ENCODE measurements at regions not wholly inside any gene's neighbourhood (a gene's known extent, or its start where the extent isn't known, plus 50 kb on each side); places are given as distances from the start of the nearest gene placed in this dataset.

DNA sequence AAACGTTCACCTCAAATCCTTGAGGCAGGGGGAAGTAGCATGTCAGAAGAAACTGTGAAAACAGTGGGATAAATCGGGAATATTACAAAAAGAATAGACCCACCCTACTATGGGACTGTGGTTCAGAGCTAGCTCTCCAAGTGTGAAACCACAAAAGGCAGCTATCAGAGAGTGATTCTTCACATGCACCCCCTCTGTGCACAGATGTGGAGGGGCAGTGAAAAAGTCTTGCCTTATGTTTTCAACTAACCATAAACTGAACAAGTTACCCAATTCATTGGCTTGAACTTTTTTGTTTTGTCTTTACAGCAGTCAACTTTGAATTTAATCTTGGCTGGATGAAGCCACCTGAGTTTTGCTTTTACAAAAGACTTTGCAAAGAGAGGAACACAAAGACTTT lies 98.8 kb upstream of the NR4A3 start:
- peak; percentile 21 for DNase-seq

DNA sequence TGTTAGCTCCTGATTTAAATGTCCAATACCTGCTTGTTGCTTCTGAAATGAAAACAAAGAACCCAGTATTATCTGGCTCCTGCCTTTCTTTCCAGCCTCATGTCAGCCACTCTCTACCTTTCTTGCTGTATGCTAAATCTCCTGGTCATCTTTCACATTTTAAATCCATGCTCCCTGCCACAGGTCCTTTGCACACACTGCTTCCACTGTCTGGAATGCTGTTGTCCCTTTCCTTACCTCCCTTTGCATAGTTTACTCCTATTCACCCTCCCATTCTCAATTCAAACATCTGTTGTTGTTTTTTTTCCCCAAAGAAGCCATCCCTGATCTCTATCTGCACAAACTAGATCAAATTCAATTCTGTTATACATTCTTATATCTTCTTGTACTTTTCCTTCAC lies 97.0 kb upstream of the NR4A3 start:
- no peak for DNase-seq

DNA sequence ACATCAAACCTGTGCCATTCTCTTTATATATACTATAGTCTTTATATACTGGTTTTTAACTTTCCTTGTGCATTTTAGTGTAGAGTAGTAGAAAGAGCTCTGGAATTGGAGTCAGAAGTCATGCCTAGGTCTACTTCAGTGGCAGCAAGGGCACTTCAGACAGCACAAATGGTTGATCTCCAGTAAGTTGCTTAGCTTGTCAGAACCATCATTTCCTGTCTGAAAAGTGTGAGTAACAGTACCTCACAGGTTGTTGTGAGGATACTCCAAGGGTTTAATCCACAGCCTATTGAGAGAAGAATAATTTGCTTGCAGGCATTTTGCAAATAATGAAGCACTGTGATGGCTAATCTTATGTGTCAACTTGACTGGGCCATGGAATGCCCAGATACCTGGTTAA lies 95.8 kb upstream of the NR4A3 start:
- DNase-seq = no peak

DNA sequence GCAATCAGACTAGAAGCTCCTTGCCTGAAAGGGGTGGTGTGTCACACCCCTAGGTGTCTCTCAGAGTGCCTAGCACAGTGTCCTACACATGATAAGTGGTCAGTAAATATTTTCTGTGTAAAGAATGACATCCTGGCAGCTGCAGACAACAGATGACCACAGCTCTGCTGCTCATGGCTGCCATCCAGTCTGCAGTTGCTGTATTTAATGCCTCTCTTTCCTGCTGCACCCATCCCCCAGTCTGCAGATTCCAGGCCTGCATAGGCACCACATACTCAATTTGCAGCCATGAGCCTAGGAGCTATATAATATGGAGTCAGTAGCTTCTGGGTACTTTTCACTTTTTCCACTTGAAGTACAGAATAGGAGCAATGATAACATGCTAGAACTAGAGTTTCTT lies 94.9 kb upstream of the NR4A3 start:
- no peak for DNase-seq

DNA sequence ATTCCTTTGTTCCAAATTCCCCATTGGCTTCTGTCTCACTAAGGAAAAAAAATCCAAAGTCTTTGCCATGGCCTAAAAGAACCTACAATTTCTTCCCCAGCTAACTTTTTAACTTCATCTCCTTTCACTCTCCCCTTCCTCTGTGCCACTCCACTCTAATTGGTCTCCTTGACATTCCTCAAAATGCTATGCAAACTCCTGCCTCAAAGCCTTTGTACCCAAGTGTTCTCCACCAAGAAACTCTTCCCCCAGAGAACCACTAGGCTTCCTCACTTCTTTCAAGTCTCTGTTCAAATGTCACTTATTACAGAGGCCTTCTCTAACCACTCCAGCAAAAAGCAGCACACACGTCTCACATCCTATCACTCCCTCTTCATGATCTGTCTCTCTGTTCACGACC lies 91.6 kb upstream of the NR4A3 start:
- no peak for DNase-seq

DNA sequence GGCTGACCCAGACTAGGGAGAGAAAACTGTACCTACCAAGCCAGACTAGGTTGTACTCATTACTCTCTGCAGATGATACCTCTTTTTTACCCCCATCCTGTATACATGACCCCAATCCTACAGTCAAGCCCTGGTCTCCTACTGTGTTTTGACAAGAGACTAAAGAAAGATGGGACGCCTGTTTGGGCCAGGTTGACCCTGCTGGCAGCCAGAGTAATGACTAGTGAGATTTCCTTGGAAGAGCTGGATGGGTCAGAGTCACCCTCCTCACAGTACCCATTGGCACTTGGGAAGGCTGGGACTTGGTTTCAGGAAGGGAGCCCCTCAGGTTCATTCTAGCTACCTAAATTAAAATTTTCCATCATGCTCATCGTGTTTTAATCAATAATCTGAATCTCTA lies 89.7 kb upstream of the NR4A3 start:
- DNase-seq = no peak

DNA sequence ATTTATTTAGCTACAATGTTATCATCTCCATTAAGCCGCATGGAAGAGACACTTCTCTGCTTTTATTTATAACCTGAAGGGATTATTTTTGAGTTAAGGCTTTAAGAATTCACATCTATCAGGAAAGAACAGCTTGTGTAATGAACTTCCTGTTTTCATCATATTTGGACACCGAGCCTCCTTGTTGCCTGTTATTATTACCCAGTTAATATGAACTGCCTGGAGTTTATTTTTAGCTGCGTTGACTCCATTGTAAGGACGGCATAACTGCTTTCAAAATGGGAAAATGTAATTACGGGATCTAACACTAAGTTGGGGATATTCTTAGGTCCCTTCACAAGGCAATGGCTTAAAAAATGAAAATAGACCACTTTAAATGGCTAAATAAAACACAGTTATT lies 89.0 kb upstream of the NR4A3 start:
- no peak for DNase-seq

DNA sequence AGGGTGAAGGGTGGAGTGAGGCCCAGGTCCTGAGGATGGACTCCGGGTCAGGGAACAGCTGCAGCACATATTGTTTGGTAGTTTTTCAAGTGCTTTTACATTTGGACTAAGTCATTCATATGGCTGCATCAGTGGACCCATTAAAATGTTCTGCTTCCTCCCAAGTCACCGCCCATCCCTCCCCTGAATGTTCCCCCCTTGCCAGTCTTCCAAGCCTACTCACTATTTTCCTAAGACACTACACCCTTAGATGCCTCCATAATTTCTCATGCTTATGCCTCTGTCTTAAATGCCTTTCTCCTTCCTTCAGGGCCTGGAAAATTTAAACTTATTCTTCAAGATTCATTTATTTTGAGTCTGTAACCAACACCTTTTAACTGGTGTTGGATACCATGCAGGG lies 86.6 kb upstream of the NR4A3 start:
- no peak for DNase-seq

DNA sequence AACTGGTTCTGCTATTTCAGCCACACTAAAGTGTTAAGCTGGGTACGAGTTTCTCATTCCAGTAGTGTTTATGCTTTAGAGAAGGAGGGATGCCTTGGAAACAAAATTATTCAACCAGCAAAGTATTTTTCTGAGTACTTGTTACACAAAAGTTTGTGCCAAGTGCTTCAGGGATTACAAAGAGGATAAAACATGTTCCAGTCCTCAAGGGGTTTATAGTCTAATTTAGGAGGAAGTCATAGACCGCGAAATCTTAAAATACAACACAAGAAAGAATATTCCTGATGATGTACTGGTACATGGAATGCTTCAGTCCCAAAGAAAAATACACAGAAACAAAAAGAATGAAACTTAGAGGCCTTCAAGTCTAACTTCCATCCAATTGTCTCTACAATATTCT lies 85.4 kb upstream of the NR4A3 start:
- DNase-seq = no peak

DNA sequence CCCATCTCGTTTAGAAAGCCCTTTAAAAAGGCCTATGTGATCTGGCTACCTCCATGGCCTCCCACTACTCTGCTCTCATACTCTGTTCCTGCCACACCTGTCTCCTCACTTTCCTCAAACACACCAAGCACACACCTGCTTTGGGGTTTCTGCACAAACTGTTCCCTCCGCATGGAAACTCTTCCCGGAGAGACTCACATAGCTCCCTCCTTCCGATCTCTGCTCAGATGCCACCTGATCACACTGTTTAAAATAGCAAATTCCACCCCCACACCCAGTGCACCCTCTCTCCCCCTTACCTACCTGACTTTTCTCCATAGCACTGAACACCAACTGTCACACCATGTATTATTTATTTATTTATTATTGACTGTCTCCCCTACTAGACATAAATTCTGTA lies 84.0 kb upstream of the NR4A3 start:
- no peak for DNase-seq

DNA sequence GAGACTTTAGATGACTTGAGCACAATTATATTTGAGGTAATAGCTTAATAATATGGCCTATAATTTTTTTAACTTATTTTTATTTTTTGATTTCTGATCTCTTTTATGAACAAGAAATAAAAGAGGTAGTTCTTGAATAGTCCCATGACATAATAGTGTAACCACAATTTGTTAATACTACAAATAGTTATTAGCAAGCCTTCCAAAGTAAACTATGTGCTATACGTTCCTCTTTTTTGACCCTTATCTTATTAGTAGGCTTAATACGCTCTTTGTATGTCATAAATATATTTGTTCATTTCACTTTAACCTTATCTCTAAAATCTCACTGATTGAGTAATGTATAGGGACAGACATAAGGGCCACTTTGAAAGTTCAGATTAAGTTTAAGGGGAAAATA lies 78.7 kb upstream of the NR4A3 start:
- no peak for DNase-seq

DNA sequence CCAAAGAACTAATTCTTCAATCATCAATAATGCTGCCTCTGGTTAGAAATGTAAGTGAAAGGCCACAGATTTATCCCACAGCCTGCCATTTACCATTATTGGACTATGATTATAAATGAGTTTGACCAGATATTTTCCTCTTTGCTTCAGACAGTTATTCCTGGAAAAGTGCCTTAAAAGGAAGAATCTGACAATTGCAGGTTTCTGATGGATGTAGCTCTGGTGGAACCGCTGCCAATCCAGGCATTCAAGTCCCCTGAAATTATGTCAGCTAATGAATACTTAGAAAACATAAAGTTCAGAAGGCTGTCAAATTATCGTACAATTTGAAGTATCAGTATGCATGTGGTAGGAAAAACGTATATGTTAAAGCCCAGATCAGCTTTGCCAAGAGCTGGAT lies 78.2 kb upstream of the NR4A3 start:
- DNase-seq = no peak

DNA sequence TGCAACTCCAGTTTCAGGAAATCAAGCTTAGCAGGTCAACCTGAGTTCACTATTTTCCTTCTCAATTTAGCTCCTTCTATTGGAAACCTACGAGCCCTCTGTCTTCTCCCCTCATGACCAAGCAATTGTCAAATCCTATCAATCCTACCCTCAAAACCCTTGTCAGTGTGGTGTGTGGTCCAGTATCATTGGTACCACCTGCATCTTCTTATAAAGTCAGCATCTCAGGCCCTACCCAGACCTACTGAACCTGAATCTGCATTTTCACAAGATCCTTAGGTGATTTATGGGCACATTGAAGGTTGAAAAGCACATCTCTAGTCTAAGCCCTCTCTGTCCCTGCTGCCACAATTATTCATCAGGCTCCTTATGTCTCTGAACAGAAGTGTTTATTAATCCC lies 77.6 kb upstream of the NR4A3 start:
- DNase-seq = no peak

DNA sequence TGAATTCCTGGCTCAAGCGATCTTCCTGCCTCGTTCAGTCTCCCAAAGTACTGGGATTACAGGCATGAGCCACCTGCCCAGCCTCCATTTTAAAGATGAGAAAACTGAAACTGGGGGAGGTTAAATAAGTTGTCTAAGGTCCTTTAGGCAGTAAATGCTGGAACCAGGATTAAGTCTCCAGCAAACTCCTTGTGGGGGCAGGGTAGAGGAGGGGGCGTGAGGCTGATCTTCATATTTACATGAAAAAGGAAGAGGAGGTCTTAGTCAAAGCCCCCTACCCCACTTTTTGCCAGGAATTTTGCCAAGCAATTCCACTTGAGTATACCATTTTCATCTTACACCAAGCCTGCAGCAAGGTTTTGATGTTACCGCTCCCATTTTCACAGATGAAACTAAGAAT lies 76.6 kb upstream of the NR4A3 start:
- no peak for DNase-seq

DNA sequence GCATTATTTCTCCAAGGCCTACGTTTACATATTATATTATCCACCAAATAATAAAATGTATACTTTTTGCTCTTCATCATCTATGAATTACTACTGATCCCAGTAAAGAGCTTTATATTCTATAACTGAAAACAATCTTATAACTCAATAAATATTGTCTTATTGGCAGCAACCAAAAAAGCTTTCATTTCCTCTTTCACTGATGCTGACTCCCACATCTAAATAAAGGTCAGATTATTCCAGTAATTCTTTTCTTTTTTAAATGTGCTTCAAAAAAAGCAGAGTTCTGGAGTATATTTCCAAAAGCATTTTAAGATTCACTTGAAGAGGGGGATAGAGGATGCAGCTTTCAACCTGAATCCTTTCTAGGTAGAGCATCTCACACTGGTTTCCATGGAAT lies 75.3 kb upstream of the NR4A3 start:
- no peak for DNase-seq

DNA sequence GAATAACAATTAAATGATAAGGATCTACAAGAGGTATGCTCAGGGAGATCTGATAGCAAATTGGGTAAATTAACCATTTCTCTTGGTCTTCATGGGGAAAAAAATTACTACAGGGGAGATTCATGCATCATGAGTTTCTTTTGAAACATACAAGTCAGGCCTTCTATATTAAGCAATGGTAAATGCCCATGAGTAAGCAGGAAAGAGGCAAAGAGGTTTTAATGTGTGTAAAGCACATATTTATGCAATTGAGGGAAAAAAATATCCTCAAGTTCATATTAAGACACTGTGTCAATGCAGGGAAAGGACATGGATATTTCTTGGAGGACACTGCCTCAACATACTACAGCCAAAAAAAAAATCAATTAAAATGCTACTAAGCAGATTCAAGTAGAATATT lies 73.4 kb upstream of the NR4A3 start:
- DNase-seq = no peak

DNA sequence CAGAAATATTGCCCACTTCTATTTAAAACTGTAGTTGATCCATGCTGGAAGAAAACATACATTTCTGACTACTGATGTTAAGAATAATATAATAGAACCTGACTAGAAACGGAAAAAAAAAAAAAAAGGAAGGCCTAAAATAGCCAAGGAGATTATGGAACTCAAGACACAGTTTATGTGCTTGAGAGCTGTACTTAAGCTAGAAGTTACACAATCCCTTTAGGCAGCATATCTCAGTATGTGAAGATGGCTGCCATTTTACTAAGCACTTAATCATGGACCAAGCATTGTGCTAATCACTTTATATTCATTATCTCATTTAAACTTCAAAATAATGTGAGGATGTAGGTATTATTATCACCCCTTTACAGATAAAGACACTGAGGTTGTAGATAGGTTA lies 73.0 kb upstream of the NR4A3 start:
- no peak for DNase-seq

DNA sequence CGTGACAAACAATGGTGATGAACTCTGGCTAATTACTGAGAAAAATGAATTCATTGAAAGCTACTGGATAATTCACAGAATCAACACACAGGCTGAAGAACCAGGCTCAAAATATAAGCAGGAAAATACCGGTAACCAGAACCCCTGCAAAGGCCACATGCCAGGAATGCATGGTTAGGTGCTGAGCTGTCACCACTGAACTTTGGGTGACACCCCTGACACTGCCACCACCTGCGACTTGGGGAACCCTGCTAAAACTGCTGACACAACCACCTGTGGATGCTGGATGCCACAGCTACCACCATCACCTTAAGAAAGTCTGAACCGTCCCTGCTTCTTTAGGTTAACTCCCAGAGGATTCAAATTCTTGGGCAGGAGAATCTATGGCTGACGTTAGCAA lies 72.0 kb upstream of the NR4A3 start:
- no peak for DNase-seq

DNA sequence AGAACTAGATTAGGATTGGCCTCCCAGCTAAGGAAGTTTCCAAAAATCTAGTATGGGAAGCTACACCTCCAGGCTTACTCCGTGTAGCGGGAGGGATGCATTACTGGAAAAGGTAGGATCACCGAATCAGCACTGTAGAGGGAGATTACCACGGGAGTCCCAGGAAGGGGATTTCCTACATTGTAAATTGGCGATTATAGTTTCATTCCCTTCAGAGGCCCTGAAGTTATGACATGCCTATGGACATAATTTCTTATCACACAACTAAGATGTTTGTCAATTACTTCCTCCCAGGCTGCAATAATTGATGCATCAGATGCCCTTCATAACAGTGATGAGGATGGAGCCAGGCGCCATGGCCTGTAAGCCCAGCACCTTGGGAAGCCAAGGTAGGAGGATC lies 71.2 kb upstream of the NR4A3 start:
- DNase-seq = no peak

DNA sequence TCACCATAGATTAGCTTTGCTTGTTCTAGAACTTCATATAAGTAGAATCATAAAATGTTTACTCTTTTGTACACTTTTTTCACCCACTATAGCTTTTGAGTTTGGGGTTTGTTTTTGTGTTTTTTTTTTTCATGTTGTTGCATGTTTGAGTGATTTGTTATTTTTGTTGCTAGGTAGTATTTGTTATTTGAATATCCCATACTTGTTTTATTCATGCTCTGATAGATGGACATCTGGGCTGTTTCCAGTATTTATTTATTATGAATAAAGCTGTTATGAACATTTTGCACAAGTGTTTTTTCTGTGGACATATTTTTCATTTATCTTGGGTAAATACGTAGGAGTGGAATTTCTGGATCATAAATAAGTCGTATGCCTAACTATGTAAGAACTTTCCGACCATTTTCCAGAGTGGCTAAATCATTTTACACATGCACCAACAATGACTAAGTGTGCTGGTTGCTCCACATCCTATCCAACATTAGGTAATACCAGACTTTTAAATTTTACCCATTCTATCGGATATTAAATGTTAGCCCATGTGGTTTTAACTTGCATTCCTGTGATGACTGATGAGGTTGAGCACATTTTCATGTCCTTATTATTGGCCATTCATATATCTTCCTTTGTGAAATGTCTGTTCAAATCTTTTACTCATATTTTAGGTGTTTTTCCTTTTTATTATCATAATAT lies 69.1 kb upstream of the NR4A3 start:
- no peak for DNase-seq

DNA sequence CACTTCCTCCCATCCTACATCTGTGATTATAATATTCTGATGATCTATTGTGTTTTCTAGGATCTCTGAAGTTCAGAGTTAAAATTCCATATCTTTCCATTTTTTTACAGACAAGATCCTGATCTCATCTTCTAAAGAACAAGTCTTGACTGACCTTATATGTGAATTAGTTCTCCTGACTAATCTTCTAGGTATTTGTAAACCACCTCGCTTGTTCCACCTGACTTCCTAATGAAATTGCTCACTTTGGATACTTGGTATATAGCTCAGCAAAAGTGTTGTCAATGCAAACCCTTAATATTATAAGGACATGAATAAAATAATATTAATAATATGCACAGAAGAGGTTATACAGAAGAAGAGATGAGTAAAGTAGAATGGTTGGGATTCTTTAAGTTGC lies 68.2 kb upstream of the NR4A3 start:
- no peak for DNase-seq

DNA sequence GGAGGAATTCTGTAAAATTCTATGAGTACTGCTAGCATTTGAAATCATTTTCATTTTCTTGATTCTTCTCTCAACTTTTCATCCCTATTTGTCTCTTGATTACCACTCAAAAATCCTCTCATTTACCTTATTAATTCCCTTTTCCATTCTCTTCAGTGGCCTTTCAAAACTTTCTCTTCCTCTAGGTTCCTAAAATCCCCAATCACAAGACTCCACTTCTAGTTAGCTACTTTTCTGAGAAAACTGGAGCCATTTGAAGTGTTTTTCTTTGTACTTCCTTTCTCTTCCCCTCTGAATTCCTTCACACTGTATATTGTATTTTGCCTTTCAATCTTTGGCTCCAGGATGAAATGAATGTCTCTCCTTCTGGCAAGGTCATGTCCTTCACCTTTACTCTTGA lies 61.3 kb upstream of the NR4A3 start:
- no peak for DNase-seq

DNA sequence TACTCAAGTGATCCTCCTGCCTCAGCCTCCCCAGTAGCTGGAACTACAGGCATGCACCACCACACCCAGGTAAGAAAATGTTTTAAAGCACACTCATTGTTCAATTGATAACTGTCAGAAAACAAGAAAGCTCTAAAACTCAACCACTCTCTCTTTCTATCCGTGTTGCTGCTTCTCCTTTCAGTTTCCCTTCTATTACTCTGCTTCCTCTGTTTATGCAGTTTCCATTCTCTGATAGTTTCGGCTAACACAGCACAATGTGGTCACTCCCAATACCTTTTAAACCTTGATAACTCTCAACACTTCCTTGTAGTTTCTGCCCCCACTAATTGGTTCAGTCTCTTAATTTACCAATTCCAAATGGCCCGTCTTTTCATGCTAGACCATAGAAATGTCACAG lies 59.2 kb upstream of the NR4A3 start:
- peak; percentile 5 for DNase-seq

Data from CD4-positive, alpha-beta T cell treated with Interleukin-21 for 1 hour (primary cell).